ENCODE measurements at regions not wholly inside any gene's neighbourhood (a gene's known extent, or its start where the extent isn't known, plus 50 kb on each side); places are given as distances from the start of the nearest gene placed in this dataset.

DNA sequence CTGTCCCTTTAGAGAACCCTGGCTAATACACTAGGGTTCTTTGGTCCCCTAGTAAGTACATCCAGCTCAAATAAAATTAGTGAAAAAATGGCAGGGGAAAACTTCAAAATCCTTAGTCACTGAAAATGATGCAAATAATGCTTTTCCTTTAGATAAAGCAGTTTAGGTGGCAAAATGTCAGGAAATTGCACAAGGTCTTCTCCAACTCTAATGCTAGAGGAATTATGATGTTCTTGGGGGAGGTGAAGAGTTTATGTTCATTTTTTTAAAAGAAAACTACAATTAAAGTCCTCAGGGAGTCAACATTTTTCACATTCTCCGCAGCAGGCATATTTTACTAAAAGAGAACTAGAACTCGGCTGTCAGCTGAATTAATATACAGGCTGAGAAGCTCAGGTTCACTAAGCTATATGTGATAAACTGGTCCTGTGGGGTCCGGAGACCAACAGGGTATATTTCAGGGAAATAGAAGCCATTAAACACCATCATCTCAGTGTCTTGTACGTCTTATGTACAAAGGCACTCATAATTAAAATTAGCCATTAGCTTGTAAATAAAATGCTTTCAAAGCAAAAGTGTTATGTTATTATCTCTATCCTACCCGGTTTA is 1164.7 kb upstream of the AUTS2 start:
- no peak for DNase-seq (ENCODE audit: low spot score)

GRCh38 chr7:68434857-68435256 is 1163.4 kb upstream of the AUTS2 start:
- no peak for DNase-seq (ENCODE audit: low spot score)

DNA sequence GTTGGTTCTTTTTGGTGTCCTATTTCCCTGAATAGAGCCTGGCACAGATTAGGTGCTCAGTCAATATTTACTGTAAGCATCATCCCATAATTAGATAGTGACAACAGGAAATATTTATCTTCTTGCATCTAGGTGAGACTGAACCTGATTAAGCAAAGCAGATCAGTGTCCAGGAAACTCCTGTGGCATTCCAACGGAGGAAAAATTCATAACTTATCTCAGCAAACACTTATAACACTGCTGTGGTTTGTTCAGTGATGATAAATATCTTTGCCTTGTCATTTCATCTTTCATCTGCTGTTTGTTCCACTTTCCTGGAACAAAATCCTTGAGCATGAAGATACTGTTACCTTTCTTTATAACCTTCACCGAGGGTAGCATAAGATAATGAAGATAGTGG is 1160.3 kb upstream of the AUTS2 start:
- DNase-seq (ENCODE audit: low spot score), result no peak

DNA sequence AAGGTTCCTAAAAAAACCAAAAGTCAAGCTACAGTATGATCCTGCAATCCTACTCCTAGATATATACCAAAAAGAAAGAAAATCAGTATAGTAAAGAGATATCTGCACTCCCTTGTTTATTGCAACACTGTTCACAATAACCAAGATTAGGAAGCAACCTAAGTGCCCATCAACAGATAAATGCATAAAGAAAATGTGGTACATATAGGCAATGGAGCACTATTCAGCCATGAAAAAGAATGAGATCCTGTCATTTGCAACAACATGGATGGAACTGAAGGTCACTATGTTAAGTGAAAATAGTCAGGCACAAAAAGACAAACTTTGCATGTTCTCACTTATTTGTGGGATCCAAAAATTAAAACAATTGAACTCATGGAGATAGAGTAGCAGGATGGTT is 1159.5 kb upstream of the AUTS2 start:
- DNase-seq (ENCODE audit: low spot score), result no peak

DNA sequence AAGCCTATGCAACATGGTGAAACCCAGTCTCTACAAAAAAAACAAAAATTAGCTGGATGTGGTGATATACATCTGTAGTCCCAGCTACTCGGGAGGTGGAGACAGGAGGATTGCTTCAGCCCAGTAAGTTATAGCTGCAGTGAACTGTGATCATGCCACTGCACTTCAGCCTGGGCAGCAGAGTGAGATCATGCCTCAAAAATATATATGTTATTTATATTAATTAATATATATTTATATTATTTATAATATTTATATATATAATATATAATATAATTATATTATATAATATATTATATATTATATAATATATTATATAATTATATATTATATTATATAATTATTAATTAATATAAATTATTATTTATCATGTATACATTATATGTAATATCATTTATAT is 1158.4 kb upstream of the AUTS2 start:
- no peak for DNase-seq (ENCODE audit: low spot score)

DNA sequence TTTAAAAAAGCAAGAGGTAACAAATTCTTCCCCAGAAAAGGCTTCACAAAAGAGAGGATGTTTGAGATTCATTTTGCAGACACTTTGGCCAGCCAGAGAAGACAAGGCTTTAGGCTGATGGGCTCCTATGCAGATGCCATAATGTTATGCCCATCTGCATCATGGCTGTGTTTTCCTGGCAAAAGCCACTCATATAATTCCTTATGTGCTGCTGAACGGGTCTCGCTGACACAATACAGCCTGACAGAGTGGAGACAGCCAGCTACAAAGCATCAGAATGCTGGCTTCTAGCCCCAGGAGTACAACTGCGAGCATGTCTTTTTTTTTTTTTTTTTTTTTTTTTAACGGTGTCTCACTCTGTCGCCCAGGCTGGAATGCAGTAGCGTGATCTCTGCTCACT is 1157.4 kb upstream of the AUTS2 start:
- no peak for DNase-seq (ENCODE audit: low spot score)

- no peak for DNase-seq (ENCODE audit: low spot score)
Measured at GRCh38 chr7:68441645-68442044, 1156.6 kb upstream of the AUTS2 start.

DNA sequence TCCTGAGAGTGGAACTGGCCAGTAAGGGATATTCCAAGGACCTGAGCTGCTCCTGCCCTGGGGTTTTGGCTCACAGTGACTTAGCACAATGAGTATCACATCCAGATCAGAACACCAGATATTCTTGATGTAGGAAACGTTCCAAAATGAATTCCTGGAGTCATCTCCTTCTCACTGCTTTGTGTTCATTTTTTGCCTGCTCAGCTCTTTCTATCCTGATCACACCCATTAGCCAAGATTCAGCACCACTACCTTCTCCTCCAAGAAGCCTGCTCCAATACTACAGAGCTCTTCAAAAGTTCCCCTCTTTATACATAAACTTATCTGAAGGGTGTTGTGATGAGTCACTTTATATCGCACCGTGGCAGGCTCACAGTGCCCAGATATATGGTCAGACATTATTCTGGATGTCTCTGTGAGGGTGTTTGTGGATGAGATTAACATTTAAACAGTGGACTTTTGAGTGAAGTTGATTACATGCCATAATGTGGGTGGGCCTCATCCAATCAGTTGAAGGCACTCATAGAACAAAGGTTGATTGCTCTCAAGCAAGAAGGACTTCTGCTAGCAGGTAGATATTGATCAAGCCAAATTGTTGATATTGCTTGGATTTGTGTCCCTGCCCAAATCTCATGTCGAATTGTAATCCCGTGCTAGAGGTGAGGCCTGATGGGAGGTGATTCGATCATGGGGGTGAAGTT is 1155.2 kb upstream of the AUTS2 start:
- no peak for DNase-seq (ENCODE audit: low spot score)

- DNase-seq (ENCODE audit: low spot score), result no peak
Measured at GRCh38 chr7:68444042-68444441, 1154.2 kb upstream of the AUTS2 start.

GRCh38 chr7:68444956-68445355 is 1153.3 kb upstream of the AUTS2 start:
- DNase-seq (ENCODE audit: low spot score), result no peak

- DNase-seq (ENCODE audit: low spot score), result no peak
Measured at GRCh38 chr7:68446183-68446582, 1152.1 kb upstream of the AUTS2 start.

- no peak for DNase-seq (ENCODE audit: low spot score)
Measured at GRCh38 chr7:68449099-68449498, 1149.2 kb upstream of the AUTS2 start.

DNA sequence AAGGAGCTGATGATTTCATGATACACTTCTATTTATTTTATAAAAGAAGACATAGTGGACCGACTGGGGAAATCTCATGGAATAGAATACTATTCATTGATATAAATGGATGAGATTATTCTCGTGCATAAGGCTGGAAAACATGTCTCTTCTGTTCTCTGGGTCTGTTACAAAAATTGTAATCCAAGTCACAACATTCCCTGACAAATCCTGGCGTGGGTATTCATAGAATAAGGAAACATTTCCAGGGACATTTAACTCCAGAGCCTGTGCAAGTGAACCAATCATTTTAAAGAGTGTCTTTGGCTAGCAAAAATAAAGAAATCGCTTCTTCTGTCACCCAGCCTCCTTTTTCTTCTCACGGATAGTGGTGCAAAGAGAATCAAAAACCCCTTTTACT is 1148.5 kb upstream of the AUTS2 start:
- no peak for DNase-seq (ENCODE audit: low spot score)

DNA sequence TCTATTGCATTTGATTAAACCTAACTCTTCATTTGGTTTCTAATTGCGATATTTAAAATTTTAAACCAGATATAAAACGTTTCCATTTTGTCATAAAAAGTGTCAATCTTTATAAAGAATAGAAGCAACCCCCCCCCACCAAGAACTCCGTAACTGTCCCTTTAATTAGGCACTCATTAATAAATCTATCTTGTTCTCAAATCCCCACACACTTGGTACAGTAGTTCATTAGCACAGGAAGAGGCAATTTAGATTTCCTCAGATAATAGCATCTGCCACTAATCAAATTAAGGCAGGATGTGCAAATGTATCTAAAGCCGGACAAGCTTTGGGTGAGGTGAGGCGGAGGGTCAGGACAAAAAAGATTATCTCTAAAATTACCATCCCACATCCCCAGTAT is 1143.3 kb upstream of the AUTS2 start:
- DNase-seq (ENCODE audit: low spot score), result no peak

GRCh38 chr7:68456469-68456868 is 1141.8 kb upstream of the AUTS2 start:
- no peak for DNase-seq (ENCODE audit: low spot score)

GRCh38 chr7:68457481-68457880 is 1140.8 kb upstream of the AUTS2 start:
- no peak for DNase-seq (ENCODE audit: low spot score)

GRCh38 chr7:68458010-68458908 is 1140.0 kb upstream of the AUTS2 start:
- no peak for DNase-seq (ENCODE audit: low spot score)

- DNase-seq (ENCODE audit: low spot score), result no peak
Measured at GRCh38 chr7:68461430-68461829, 1136.8 kb upstream of the AUTS2 start.

DNA sequence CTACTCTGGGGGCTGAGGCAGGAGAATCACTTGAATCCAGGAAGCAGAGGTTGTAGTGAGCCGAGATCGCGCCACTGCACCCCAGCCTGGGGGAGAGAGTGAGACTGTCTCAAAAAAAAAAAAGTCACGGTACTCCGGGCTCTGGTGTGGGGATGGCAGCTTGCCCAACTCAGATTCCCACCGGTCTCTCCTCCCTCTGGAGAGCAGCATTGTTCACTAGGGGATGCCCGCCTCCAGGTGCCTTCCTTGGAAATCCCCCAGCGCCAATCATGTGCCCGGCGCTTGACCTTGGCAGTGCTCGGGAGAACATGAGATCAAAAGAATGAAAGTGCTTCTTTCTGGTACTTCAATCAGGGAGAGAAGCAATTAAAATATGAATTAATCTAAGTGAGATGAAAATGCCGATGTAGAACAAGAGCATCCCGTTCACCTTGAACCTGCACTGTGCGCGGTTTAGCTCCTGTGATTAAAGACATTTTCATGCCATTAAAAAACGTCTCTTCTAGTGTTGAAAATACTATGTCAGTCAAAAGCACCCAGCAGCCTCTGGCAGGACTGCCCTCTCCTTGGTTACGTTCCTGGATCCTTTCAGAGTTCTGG is 1127.3 kb upstream of the AUTS2 start:
- peak; percentile 63 for DNase-seq (ENCODE audit: low spot score)

GRCh38 chr7:68472688-68473087 is 1125.6 kb upstream of the AUTS2 start:
- DNase-seq (ENCODE audit: low spot score), result no peak

GRCh38 chr7:68474661-68475216 is 1123.5 kb upstream of the AUTS2 start:
- no peak for DNase-seq (ENCODE audit: low spot score)

DNA sequence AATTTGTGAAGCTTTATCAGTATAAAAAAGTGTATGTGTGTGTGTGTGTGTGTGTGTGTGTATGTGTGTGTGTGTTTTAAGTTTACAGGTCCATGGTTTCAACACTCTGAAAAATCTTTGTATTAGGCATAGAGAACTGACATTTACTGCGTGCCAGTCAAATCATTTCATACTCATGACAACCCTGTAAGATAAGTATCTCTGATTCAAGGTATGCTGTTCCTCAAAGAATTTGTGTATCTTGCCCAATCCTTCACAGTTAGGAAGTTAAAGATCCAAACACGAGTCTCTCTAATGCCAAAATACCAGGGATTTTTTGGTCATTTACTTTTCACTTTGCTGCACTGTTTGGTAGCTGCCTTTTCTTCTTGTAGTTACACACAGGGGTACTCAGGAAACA is 1121.3 kb upstream of the AUTS2 start:
- no peak for DNase-seq (ENCODE audit: low spot score)

All from kidney tubule cell (primary cell).